Peyer's patch (tissue), 4 donors: ENCODE measurements at regions not wholly inside any gene's neighbourhood (a gene's known extent, or its start where the extent isn't known, plus 50 kb on each side); places are given as distances from the start of the nearest gene placed in this dataset.

Experiments
- DNase-seq, 3 donors: peaks; one replicate each; pipeline ENCODE4 v3.0.0-alpha.2; 2017 to 2019
- H3K27ac ChIP-seq, 4 donors: fragments of 200-600 bp; sonication (generic); one replicate each; pipeline ENCODE4 v1.5.1; 2016 to 2019
- H3K27me3 ChIP-seq, 2 donors: fragments of 200-600 bp; sonication (generic); one replicate each; pipeline ENCODE4 v1.5.1; 2019
- H3K36me3 ChIP-seq, 3 donors: fragments of 200-600 bp; sonication (generic); one replicate each; pipeline ENCODE4 v1.5.1; 2016 to 2019
- H3K4me1 ChIP-seq, 4 donors: fragments of 200-600 bp; sonication (generic); one replicate each; pipeline ENCODE4 v1.5.1; 2016 to 2019
- H3K4me3 ChIP-seq, 4 donors: fragments of 200-600 bp; sonication (generic); 1 replicate in 3 of 4; 2 replicates in 1 of 4; pipeline ENCODE4 v1.5.1; 2016 to 2019; ENCODE audit warnings: mild to moderate bottlenecking in 1 of 4
- H3K9me3 ChIP-seq, 4 donors: fragments of 200-600 bp; sonication (generic); one replicate each; pipeline ENCODE4 v1.5.1; 2016 to 2019; ENCODE audit warnings: mild to moderate bottlenecking in 1 of 4
- CTCF ChIP-seq, 6 experiments: fragments of 450-650 bp in 4 of 6; fragments of 200-600 bp in 2 of 6; sonication (generic) in 1 of 6; IDR thresholded peaks; one replicate each; pipeline ENCODE4 v1.5.1; 2017 to 2019; ENCODE audit warnings: antibody characterized with exemption in 6 of 6, mild to moderate bottlenecking in 3 of 6, moderate library complexity in 1 of 6
- POLR2A ChIP-seq, 2 donors: fragments of 450-650 bp; IDR thresholded peaks; one replicate each; pipeline ENCODE4 v1.5.1; 2017; ENCODE audit warnings: antibody characterized with exemption in 2 of 2, mild to moderate bottlenecking in 2 of 2, moderate library complexity in 2 of 2

GRCh38 chr13:67857581-67858310 lies 627.6 kb upstream of the PCDH9 start:
- no peaks in the 10 kb centered on the region for H3K27me3 ChIP-seq
- H3K9me3 ChIP-seq = no peaks in the 10 kb centered on the region
- TF ChIP-seq CTCF (IDR thresholded peaks at IDR 0.05) (no peak), POLR2A (IDR thresholded peaks at IDR 0.05) (no peak)
- H3K4me3 ChIP-seq = no peak overlapping the region
- H3K27ac ChIP-seq = no peak overlapping the region
- no peaks in the 10 kb centered on the region for H3K4me1 ChIP-seq
- DNase-seq = no peak
- no peaks in the 10 kb centered on the region for H3K36me3 ChIP-seq

- no peak overlapping the region for H3K4me3 ChIP-seq
- H3K27me3 ChIP-seq = no peaks in the 10 kb centered on the region
- H3K4me1 ChIP-seq = no peaks in the 10 kb centered on the region
- no peaks in the 10 kb centered on the region for H3K36me3 ChIP-seq
- DNase-seq = no peak
- H3K27ac ChIP-seq = no peak overlapping the region
- TF ChIP-seq POLR2A (IDR thresholded peaks at IDR 0.05) = no peak
- TF ChIP-seq CTCF (IDR thresholded peaks at IDR 0.05) = no peak
- H3K9me3 ChIP-seq = no peaks in the 10 kb centered on the region
These were observed 626.8 kb upstream of the PCDH9 start for GRCh38 chr13:67856955-67857354.

GRCh38 chr13:67855741-67856238 lies 625.7 kb upstream of the PCDH9 start:
- no peak for DNase-seq
- Histone ChIP-seq H3K27me3 (no peaks in the 10 kb centered on the region), H3K4me3 (no peak overlapping the region), H3K36me3 (no peaks in the 10 kb centered on the region), H3K27ac (no peak overlapping the region), H3K4me1 (no peaks in the 10 kb centered on the region), H3K9me3 (no peaks in the 10 kb centered on the region)
- TF ChIP-seq CTCF (IDR thresholded peaks at IDR 0.05) = no peak
- no peak for TF ChIP-seq POLR2A (IDR thresholded peaks at IDR 0.05)

GRCh38 chr13:67854990-67855389 lies 624.9 kb upstream of the PCDH9 start:
- H3K4me3 ChIP-seq = no peak overlapping the region
- H3K27me3 ChIP-seq = no peaks in the 10 kb centered on the region
- DNase-seq = no peak
- H3K9me3 ChIP-seq = no peaks in the 10 kb centered on the region
- H3K36me3 ChIP-seq = no peaks in the 10 kb centered on the region
- TF ChIP-seq CTCF (IDR thresholded peaks at IDR 0.05) (no peak), POLR2A (IDR thresholded peaks at IDR 0.05) (no peak)
- no peak overlapping the region for H3K27ac ChIP-seq
- no peaks in the 10 kb centered on the region for H3K4me1 ChIP-seq

- Histone ChIP-seq H3K9me3 (peaks cover 0 to 11% (median 0%) of the 10 kb centered on the region in 4 donors), H3K36me3 (no peaks in the 10 kb centered on the region), H3K27ac (no peak overlapping the region), H3K4me1 (no peaks in the 10 kb centered on the region), H3K27me3 (no peaks in the 10 kb centered on the region), H3K4me3 (no peak overlapping the region)
- no peak for TF ChIP-seq POLR2A (IDR thresholded peaks at IDR 0.05)
- TF ChIP-seq CTCF (IDR thresholded peaks at IDR 0.05) = no peak
- no peak for DNase-seq
These were observed 614.4 kb upstream of the PCDH9 start for GRCh38 chr13:67844574-67844973.
